22Rv1 (cell line): ENCODE measurements at regions not wholly inside any gene's neighbourhood (a gene's known extent, or its start where the extent isn't known, plus 50 kb on each side); places are given as distances from the start of the nearest gene placed in this dataset.

Experiments used
- ZFX ChIP-seq: fragments of 450-650 bp; IDR thresholded peaks from 2 replicates; pipeline ENCODE4 v1.6.1; 2017; ENCODE audit warnings: antibody characterized with exemption, borderline replicate concordance
- TF ChIP-seq, protein P1 (sequence below): fragments of 450-650 bp; IDR thresholded peaks from 2 replicates; pipeline ENCODE4 v1.5.1; 2017; ENCODE audit warnings: mild to moderate bottlenecking

DNA sequence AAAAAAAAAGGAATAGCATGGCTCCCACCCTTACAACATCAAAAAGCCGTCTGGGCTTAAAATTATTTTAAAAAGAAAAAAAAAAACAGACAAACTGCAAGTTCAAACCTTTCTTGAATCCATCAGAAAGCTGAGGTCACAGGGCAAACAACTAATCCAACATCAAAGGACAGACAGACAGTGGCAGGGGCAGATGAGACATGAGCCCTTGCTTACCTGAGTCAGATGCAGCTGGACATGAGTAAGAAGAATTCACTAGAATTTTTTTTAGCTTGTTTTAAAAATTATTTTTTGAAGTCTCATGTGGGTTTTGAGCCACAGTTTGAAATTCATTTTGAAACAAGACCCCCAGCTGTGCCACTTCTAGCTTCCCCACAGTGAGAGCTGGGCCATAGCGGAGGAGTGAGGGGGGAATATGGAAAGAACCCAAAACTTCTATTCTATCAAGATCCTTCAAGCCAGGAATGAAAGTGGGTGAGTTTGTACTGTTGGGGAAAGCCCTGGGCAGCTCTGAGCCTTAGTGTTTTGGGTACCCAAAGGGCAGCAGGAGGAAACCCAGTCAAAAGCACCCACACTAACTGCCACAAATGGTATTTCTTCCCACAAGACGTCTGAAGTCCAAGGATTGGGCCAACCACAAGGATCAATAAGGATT is 111.4 kb downstream of the ATXN3L start:
- TF ChIP-seq, protein P1, sequence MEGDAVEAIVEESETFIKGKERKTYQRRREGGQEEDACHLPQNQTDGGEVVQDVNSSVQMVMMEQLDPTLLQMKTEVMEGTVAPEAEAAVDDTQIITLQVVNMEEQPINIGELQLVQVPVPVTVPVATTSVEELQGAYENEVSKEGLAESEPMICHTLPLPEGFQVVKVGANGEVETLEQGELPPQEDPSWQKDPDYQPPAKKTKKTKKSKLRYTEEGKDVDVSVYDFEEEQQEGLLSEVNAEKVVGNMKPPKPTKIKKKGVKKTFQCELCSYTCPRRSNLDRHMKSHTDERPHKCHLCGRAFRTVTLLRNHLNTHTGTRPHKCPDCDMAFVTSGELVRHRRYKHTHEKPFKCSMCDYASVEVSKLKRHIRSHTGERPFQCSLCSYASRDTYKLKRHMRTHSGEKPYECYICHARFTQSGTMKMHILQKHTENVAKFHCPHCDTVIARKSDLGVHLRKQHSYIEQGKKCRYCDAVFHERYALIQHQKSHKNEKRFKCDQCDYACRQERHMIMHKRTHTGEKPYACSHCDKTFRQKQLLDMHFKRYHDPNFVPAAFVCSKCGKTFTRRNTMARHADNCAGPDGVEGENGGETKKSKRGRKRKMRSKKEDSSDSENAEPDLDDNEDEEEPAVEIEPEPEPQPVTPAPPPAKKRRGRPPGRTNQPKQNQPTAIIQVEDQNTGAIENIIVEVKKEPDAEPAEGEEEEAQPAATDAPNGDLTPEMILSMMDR: no peak
- no peak for TF ChIP-seq ZFX
